Prostate gland (tissue), 2 donors: ENCODE measurements at regions not wholly inside any gene's neighbourhood (a gene's known extent, or its start where the extent isn't known, plus 50 kb on each side); places are given as distances from the start of the nearest gene placed in this dataset.

ENCODE experiments used
- DNase-seq: peaks from one replicate; pipeline ENCODE4 v3.0.0-alpha.2; 2019; ENCODE audit warnings: low spot score
- H3K27ac ChIP-seq, 2 donors: fragments of 200-600 bp; sonication (generic); 2 replicates each; pipeline ENCODE4 v1.5.1; 2017 to 2019
- H3K27me3 ChIP-seq: fragments of 200-600 bp; sonication (generic); replicated peaks from 2 replicates; pipeline ENCODE4 v1.5.1; 2019; ENCODE audit not compliant: insufficient read depth
- H3K36me3 ChIP-seq, 2 donors: fragments of 200-600 bp; sonication (generic); 1 replicate in 1 of 2; 2 replicates in 1 of 2; pipeline versions ENCODE4 v1.5.1 to v1.8.1; 2017 to 2019
- H3K4me1 ChIP-seq: fragments of 200-600 bp; sonication (generic); replicated peaks from 2 replicates; pipeline ENCODE4 v1.5.1; 2019
- H3K4me3 ChIP-seq, 2 donors: fragments of 200-600 bp; sonication (generic); 2 replicates each; pipeline ENCODE4 v1.5.1; 2017 to 2019
- H3K9me3 ChIP-seq: fragments of 200-600 bp; sonication (generic); 2 replicates; pipeline ENCODE4 v1.5.1; 2017
- CTCF ChIP-seq, 4 experiments: fragments of 200-600 bp in 2 of 4; fragments of 450-650 bp in 2 of 4; sonication (generic) in 2 of 4; IDR thresholded peaks; 1 replicate in 3 of 4; 2 replicates in 1 of 4; pipeline ENCODE4 v1.5.1; 2016 to 2019; ENCODE audit warnings: antibody characterized with exemption in 4 of 4, mild to moderate bottlenecking in 2 of 4, moderate library complexity in 2 of 4
- POLR2A ChIP-seq: fragments of 450-650 bp; IDR thresholded peaks from one replicate; pipeline ENCODE4 v1.6.1; 2016; ENCODE audit warnings: antibody characterized with exemption, mild to moderate bottlenecking
- POLR2AphosphoS5 ChIP-seq: sonication (generic); formaldehyde crosslinking; IDR thresholded peaks from one replicate; pipeline ENCODE4 v1.6.1; 2017; ENCODE audit warnings: antibody characterized with exemption
- WGBS: methylation state at CpG from one replicate; pipeline ENCODE4 v1.1.5; 2018; 5-methylcytosine and 5-hydroxymethylcytosine counted together
- intact Hi-C: fragments of 100-400 bp; cut with DNase I; formaldehyde crosslinking; loops from one replicate; pipeline ENCODE4 v1.14.2; 2022

- Histone ChIP-seq H3K4me3 (no peak overlapping the region), H3K27me3 (no peaks in the 10 kb centered on the region), H3K9me3 (no peaks in the 10 kb centered on the region), H3K27ac (no peak overlapping the region), H3K36me3 (no peaks in the 10 kb centered on the region), H3K4me1 (no peaks in the 10 kb centered on the region)
- WGBS: 93% methylated on average over 1 of the region's 1 CpG
- no peak for DNase-seq
- no peak for TF ChIP-seq POLR2A
- TF ChIP-seq CTCF (IDR thresholded peaks at IDR 0.05): no peak
- no peak for TF ChIP-seq POLR2AphosphoS5
- intact Hi-C loops: no loop called here
Observed at GRCh38 chr11:23551706-23552105, 691.4 kb upstream of the CCDC179 start.

DNA sequence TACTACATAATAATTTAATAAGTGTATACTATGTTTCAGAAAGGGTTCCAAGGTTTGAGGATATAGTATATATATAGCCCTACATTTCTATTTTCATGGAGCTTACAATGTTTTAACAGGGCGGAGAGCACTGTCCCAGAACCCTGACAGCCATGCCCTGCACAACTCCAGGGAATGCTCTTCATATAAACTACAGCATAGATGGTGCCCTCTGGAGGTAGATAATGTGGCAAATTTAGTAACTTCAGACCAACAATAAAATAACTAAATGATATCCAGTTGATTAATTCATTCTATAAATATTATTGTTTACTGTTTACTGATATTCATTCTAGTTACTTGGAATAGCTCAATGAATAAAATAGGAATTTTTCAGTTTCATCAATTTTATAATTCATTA lies 693.7 kb upstream of the CCDC179 start:
- TF ChIP-seq POLR2AphosphoS5 (no peak), CTCF (IDR thresholded peaks at IDR 0.05) (no peak), POLR2A (no peak)
- no peaks in the 10 kb centered on the region for H3K4me1 ChIP-seq
- H3K27me3 ChIP-seq: no peaks in the 10 kb centered on the region
- no peaks in the 10 kb centered on the region for H3K36me3 ChIP-seq
- no peaks in the 10 kb centered on the region for H3K9me3 ChIP-seq
- H3K4me3 ChIP-seq: no peak overlapping the region
- intact Hi-C loops: no loop called here
- no peak overlapping the region for H3K27ac ChIP-seq
- 97% methylated on average over 1 of the region's 1 CpG for WGBS
- no peak for DNase-seq

- intact Hi-C loops: no loop called here
Observed at GRCh38 chr11:23555085-23555484, 694.8 kb upstream of the CCDC179 start.

DNA sequence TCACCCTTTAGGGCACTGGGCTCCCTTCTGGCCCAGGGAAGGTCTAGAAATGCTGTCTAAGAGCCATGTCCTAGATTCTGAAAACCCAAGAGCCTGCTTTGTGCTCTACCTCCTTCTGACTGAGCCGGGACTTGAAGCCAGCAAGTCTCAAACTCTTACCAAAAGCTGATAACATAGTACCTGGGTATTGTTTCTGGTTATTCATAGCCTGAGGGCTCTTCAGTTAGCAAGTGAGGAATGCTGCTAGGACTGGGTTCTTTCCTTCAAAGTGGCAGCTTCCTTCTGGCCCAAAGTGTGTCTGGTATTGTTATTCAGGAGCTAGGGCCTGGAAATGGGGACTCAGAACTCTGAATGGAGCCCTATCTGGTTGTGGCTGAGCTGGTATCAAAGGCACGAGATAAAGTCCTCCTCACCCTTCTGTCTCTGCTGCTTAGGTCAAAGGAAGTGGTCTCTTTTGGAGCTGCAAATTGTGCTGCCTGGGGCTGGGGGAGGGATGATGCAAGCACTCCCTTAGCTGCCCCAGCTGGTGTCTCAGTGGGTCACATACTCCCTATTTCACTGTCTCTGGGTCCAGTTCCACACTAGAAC lies 696.0 kb upstream of the CCDC179 start:
- Histone ChIP-seq H3K27me3 (no peaks in the 10 kb centered on the region), H3K36me3 (no peaks in the 10 kb centered on the region), H3K9me3 (no peaks in the 10 kb centered on the region), H3K27ac (no peak overlapping the region), H3K4me1 (no peaks in the 10 kb centered on the region), H3K4me3 (no peak overlapping the region)
- DNase-seq: no peak
- intact Hi-C loops: no loop called here
- 84% methylated on average over 2 of the region's 2 CpGs for WGBS
- TF ChIP-seq POLR2AphosphoS5 (no peak), CTCF (IDR thresholded peaks at IDR 0.05) (no peak), POLR2A (no peak)

More at GRCh38 chr11:23555085-23555484, 694.8 kb upstream of the CCDC179 start:
- Histone ChIP-seq H3K4me3 (no peak overlapping the region), H3K27ac (no peak overlapping the region), H3K36me3 (no peaks in the 10 kb centered on the region), H3K27me3 (no peaks in the 10 kb centered on the region), H3K9me3 (no peaks in the 10 kb centered on the region), H3K4me1 (no peaks in the 10 kb centered on the region)
- TF ChIP-seq POLR2AphosphoS5: no peak
- no peak for TF ChIP-seq POLR2A
- no peak for TF ChIP-seq CTCF (IDR thresholded peaks at IDR 0.05)
- 65% methylated on average over 1 of the region's 1 CpG for WGBS
- no peak for DNase-seq

- Histone ChIP-seq H3K4me1 (no peaks in the 10 kb centered on the region), H3K4me3 (no peak overlapping the region), H3K9me3 (no peaks in the 10 kb centered on the region), H3K27me3 (no peaks in the 10 kb centered on the region), H3K36me3 (no peaks in the 10 kb centered on the region), H3K27ac (no peak overlapping the region)
- DNase-seq: no peak
- no peak for TF ChIP-seq POLR2A
- no peak for TF ChIP-seq POLR2AphosphoS5
- no peak for TF ChIP-seq CTCF (IDR thresholded peaks at IDR 0.05)
- intact Hi-C loops: no loop called here
Observed at GRCh38 chr11:23563591-23563990, 703.3 kb upstream of the CCDC179 start.
